Middle frontal gyrus (tissue), 1 donor: ENCODE measurements at regions not wholly inside any gene's neighbourhood (a gene's known extent, or its start where the extent isn't known, plus 50 kb on each side); places are given as distances from the start of the nearest gene placed in this dataset.
"Not testable (repeated sequence)": the region's sequence is repeated elsewhere in the genome, so short reads cannot be mapped to it uniquely, and the experiment has no call there.

Experiments
- DNase-seq: peaks from one replicate; pipeline ENCODE4 v3.0.0-alpha.2; 2015; ENCODE audit warnings: low spot score; ENCODE audit errors: extremely low spot score

GRCh38 chr4:160299177-160299576, 1196.3 kb downstream of the RAPGEF2 start:
- DNase-seq, result no peak

GRCh38 chr4:160299608-160300007, 1196.7 kb downstream of the RAPGEF2 start:
- no peak for DNase-seq

GRCh38 chr4:160316036-160316435, 1213.2 kb downstream of the RAPGEF2 start:
- no peak for DNase-seq

- no peak for DNase-seq
These were observed 1215.8 kb downstream of the RAPGEF2 start for GRCh38 chr4:160318567-160319220.

- no peak for DNase-seq
These were observed 1216.5 kb downstream of the RAPGEF2 start for GRCh38 chr4:160319221-160319867.

GRCh38 chr4:160319868-160320260, 1217.0 kb downstream of the RAPGEF2 start:
- DNase-seq, result no peak

- DNase-seq, result no peak
These were observed 1223.2 kb downstream of the RAPGEF2 start for GRCh38 chr4:160326110-160326509.

GRCh38 chr4:160347197-160347596, 1244.3 kb downstream of the RAPGEF2 start:
- DNase-seq, result no peak

- no peak for DNase-seq
These were observed 1248.1 kb downstream of the RAPGEF2 start for GRCh38 chr4:160350944-160351343.

GRCh38 chr4:160352637-160353036, 1249.8 kb downstream of the RAPGEF2 start:
- no peak for DNase-seq

GRCh38 chr4:160353548-160353947, 1250.7 kb downstream of the RAPGEF2 start:
- no peak for DNase-seq

- DNase-seq, result no peak
These were observed 1259.6 kb downstream of the RAPGEF2 start for GRCh38 chr4:160362478-160362877.

GRCh38 chr4:160364217-160364616, 1261.3 kb downstream of the RAPGEF2 start:
- no peak for DNase-seq

- not testable (repeated sequence) for DNase-seq
These were observed 1261.8 kb downstream of the RAPGEF2 start for GRCh38 chr4:160364665-160365064.

GRCh38 chr4:160365383-160365782, 1262.5 kb downstream of the RAPGEF2 start:
- not testable (repeated sequence) for DNase-seq

GRCh38 chr4:160370046-160370445, 1267.2 kb downstream of the RAPGEF2 start:
- no peak for DNase-seq

GRCh38 chr4:160371446-160371845, 1268.6 kb downstream of the RAPGEF2 start:
- DNase-seq, result no peak

- no peak for DNase-seq
These were observed 1269.5 kb downstream of the RAPGEF2 start for GRCh38 chr4:160372390-160372789.

- no peak for DNase-seq
These were observed 1271.0 kb downstream of the RAPGEF2 start for GRCh38 chr4:160373911-160374310.

GRCh38 chr4:160375772-160376452, 1273.0 kb downstream of the RAPGEF2 start:
- no peak for DNase-seq

GRCh38 chr4:160386846-160387245, 1284.0 kb downstream of the RAPGEF2 start:
- DNase-seq, result no peak

GRCh38 chr4:160399826-160400225, 1296.9 kb downstream of the RAPGEF2 start:
- DNase-seq, result no peak

- no peak for DNase-seq
These were observed 1300.2 kb downstream of the RAPGEF2 start for GRCh38 chr4:160403081-160403480.
